Fibroblast of upper back skin (primary cell): ENCODE measurements at regions not wholly inside any gene's neighbourhood (a gene's known extent, or its start where the extent isn't known, plus 50 kb on each side); places are given as distances from the start of the nearest gene placed in this dataset.
"Not testable (repeated sequence)": the region's sequence is repeated elsewhere in the genome, so short reads cannot be mapped to it uniquely, and the experiment has no call there.

ENCODE experiments used
- DNase-seq: peaks from one replicate; pipeline ENCODE4 v3.0.0-alpha.2; 2013

DNA sequence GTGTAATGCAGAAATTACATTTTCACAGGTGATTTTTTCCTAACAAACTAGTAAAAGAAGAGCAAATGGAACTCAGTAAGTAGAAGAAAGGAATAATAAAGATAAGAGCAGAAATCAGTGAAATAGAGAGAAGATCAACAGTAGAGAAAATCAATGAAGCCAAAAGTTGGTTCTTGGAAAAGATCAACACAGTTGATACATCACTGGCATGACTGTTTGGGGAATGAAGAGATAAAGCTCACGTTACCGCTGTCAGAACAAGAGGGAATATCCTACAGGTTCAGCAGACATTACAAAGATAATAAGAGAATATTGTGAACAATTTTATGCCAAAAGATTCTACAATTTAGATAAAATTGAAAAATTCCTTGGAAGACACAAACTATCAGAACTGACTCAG lies 146.4 kb downstream of the ACTR3B start:
- no peak for DNase-seq

DNA sequence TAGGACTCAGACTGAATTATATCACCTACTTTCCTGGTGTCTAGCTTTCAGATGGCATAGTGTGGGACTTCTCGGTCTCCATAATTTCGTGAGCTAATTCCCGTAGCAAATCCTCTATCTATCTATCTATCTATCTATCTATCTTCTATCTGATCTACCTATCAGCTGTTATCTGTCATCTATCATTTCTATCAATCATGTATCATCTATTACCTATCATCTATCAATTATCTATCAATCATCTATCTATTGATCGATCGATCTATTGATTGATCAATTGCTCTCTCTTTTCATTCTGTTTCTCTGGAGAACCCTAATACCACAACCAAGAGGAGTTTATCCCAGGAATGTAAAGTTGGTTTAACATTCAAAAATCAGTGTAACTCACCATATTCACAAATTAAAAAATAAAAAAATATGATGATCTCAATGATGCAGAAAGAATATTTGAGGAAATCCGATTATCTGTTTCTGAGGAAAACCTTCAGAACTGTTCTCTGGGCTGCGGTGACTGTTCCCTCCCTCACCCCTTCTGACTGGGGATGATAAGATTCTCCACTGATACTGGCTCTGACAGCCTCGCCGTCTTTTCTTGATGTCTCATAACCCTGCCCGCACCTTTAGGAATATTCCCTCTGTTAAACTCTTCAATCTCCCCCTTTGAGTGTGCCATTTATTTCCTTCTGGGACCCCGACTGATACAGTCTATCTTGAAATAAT lies 147.7 kb downstream of the ACTR3B start:
- DNase-seq = no peak

DNA sequence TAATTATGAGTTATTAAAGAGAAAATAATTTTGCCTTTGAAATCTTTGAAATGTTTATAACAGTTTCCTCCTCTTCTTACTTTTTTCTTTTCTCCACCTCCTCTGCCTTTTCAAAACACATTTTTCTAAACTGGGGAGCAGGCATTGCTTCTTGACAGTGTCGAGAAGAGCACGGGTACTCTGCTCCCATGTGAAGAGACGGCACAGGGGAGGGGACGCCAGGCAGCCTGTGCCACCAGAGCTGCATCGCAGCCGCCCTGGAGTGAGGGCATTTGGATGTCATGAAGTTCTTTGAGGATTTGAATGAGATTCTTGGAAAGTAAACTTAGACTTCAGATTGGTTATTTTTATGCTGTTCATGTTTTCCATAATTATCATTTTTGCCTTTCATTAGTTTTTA lies 149.7 kb downstream of the ACTR3B start:
- no peak for DNase-seq

DNA sequence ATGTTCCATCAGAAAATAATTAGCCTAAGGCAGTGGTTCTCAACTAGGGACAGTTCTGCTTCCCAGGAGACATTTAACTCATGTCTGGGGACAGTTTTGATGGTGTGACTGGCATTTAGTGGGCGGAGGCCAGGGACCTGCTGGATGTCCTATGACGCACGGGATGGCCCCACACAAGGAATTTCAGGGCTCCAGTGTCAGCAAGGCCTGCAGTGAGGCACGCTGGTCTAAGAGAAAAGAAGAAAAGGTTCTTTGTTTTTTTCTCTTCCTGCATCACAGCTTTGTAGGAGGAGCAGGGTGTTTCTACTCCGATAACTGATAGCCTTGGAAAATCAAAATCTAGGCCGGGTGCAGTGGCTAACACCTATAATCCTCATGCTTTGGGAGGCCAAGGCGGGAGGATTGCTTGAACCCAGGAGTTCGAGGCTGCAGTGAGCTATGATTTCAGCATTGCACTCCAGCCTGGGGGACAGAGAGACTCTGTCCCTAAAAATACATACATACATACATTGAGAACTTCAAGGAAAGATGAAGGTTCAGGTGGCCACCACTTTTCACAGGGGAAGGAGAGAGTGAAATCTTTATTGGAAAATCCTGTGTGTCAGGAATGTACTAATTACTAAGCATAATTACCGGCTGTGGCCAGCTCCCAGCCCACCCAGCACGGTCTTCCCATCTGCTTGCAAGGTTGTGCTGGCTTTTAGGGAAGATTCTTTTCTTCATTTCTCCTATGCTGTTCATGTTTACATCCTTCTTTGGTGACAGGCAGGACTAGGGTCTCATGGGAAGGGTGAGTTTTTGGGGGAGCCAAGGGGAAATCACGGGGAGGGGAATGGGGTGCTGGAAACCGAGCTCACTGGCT lies 150.4 kb downstream of the ACTR3B start:
- DNase-seq = no peak

DNA sequence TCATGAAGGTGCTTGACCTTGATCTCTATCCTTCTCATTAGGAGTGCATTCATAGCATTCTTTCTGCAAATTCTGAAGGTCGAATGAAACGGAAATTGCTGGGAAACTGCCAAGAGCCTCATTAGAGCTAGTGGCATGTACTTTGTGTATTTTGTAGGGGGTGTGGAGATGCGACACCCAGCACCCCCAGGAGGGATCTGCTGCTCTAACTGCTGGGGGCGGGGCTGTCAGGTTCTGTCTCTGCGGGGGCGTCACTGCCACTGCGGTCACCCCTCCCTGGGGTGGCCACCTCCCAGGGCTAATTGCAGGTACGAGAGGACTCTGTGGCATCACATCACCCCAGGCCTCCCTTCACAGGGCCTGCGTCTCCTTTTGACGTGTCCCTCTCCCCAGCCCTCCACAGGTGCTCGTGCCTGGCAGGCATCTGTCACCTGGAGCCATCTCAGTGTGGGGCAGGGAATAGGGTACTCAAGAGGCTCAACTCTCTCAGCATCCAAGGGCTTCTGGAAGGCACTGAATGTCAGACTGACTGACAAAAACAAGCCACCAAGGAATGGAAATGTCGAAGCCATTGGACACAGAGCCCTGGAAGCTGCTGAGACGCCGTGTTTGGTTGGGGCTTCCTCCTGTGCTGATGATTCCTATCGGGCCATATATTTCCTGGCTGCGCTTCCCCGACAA lies 151.1 kb downstream of the ACTR3B start:
- no peak for DNase-seq

DNA sequence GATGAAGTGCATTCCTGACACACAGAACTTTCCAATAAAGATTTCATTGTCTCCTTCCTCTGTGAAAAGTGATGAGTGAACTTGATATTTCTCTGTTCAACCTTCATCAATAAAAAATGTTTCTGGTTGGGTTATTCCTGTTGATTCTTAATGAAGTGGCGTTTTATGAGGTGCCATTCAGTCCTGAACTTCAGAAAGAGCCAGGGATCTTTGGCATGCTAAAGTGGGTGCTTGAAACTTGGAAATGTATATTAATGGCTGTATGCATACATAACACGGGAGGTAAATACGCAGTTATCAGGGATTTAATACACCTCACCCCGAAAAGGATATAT lies 151.6 kb downstream of the ACTR3B start:
- no peak for DNase-seq

DNA sequence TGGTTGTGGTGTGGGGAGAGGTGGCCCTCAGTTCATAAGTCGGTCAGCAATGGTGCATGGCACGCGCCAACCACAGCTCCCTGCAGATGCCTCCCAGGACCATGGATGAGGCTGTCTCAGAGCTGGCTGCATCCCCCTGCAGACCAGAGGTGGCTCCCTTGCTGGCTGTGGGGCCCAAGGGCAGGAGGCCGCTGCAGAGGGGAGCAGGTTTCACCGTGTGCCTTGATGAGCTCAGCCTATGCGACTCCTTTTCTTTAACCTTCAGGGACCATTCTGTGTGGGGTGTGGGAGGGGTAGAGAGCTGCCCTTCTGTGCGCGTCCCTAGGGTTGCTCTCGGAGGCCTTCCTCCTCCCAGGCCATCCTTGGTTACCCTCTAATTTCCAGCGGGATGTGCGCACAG lies 152.4 kb downstream of the ACTR3B start:
- DNase-seq = no peak

DNA sequence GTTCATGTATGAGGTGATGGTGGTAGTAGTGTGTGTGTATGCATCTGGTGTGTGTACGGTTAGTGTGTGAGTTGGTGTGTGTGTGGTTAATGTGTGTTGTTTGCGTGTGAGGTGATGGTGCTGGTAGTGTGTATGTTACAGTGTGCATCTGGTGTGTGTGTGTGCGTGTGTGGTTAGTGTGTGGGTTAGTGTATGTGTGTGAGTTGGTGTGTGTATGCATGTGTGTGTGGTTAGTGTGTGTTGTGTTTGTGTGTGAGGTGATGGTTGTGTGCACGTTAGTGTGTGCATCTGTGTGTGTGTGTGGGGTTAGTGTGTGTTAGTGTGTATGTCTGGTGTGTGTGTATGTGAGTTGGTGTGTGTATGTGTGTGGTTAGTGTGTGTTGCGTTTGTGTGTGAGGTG lies 153.0 kb downstream of the ACTR3B start:
- DNase-seq = no peak

DNA sequence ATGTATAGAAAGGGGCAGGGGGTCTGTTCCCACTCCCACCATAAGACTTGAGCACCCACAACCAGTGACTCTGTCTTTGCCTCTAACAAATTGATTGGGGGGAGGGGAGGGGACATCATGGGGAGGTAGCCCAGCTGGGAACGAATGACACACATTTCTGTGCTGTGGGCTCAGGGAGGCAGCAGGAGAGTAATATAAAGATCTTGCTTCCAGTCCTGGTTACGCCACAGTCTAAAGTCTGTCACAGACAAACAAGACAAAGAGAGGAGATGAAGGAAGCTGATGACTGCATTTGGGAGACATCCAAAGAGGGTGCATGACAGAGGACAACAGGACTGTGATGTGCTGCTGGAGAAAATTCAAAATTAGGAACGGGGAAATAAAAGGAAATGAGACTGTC lies 153.9 kb downstream of the ACTR3B start:
- DNase-seq = no peak

DNA sequence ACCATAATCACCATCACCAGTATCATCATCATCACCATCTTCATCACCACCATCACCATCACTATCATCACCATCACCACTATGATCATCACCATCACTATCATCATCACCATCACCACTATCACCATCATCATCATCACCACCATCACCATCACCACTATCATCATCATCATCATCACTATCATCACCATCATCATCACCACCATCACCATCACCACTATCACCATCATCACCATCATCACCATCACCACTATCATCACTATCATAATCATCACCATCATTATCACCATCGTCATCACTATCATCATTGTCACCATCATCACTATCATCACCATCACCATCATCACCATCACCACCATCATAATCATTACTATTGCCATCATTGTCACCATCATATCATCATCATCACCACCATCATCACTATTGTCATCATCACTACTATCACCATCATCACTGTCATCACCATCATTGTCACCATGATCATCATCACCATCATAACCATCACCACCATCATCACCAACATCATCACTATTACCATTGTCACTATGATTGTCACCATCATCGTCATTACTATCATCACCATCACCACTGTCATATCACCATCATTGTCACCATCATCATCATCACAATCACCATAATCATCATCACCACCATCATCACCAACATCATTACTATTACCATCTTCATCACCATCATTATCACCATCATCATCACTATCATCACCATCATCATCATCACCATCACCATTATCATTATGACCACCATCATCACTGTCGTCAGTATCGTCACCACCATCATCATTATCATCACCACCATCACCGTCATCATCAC lies 154.7 kb downstream of the ACTR3B start:
- no peak for DNase-seq

DNA sequence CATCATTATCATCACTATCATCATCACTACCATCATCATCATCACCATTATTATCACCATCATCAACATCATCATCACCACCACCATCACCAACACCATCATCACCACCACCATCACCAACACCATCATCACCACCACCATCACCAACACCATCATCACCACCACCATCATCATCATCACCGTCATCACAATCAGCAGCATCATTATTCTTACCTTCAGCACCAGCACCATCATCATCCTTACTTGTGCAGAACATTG lies 155.2 kb downstream of the ACTR3B start:
- not testable (repeated sequence) for DNase-seq

DNA sequence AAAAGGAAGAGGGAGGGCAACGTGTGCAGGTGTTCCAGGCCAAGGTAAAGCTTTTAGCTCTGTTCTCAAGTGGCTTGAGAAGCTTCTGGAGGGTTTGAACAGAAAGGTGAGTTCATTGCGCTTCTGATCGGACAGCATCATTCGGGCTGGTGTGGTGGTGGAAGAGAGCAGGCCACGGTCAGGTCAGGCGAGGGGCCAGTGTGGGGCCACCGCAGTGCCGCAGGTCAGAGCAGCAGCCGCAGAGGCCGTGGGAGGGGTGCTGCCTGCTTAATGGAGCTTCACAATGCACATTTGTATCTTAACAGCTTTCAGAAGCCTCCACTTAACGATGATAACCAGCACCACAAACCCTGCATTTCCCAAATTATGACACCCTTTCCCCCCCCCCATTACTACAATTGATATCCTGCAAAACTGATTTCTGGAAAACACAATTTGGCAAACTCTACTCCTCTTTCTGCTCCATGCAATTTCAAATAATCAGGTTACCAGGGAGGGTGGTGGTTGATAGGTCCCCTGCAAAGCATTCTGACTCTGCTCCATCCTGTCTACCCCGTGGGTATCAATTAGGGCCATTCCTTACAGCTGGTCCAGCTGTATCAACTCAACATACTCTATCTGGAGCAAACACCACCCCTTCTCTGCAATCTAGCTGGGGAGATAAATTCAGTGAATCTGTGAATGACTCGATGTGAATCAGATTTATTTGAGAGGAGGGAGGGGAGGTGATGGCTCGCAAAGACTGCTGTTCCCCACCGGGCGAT lies 162.9 kb downstream of the ACTR3B start:
- no peak for DNase-seq

DNA sequence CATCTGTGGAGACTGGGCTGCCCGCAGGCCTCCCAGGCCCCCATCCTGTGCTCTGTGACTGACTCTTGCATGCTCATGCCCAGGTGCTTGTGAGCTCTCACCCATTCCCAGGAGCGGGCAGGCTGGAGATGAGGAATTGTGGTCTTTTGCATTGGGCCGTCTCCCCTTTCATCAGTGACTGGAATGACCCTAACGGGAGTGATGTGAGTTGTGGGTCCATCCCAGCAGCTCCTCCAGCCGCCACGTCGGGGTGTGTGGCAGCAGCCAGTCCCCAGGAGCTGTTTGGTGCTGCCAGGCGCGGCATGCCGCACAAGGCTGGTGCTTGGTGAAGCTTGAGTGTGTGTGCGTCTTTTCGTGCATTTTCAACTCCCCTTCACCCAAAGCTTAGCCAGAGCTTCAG lies 164.2 kb downstream of the ACTR3B start:
- DNase-seq = no peak

DNA sequence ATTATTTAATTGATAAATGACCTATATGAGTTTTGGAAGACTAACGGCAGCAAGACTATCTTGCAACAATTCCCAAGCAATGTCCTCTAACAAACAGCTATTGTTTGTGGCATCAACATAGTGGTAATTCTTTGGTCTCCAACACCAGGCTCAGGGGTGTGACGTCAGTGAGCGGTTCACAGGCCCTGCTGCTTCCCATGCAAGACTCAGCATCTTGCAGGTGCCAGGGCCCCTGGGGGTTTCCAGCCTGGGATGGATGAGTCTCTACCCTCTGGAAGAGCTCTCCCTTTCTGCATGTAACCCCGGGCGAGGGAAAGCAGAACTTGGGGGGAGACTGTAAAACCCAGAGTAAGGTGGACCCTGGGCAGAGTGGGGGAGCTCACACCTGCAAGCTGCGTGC lies 164.7 kb downstream of the ACTR3B start:
- DNase-seq = no peak

DNA sequence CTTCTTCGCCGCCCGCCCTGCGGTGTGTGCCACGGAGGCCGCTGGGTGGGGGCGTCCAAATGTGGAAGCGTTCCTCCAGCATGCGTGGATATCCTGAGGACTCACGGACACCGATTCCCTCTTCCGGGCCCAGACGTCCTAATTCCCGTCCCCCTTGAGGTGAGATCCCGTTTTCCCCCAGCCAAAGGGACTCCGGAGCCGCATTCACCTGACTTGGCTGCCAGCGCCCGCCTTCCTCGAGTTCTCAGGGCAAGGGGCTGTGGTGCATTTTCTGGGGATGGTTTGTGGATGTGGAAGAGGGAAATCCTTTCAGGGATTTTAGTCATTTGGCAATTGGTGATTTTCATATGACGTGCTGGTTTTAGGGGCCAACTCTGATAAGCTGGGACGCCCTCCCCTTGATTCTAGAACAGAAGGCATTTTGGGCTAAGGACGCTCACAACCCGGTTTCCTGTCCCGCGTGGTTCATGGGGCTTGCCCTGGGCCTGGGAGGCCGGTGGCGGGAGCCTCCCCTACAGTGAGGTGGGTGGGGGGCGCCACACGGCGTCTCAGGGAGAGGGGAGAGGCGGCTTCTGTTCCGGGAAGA lies 165.4 kb downstream of the ACTR3B start:
- DNase-seq = no peak

DNA sequence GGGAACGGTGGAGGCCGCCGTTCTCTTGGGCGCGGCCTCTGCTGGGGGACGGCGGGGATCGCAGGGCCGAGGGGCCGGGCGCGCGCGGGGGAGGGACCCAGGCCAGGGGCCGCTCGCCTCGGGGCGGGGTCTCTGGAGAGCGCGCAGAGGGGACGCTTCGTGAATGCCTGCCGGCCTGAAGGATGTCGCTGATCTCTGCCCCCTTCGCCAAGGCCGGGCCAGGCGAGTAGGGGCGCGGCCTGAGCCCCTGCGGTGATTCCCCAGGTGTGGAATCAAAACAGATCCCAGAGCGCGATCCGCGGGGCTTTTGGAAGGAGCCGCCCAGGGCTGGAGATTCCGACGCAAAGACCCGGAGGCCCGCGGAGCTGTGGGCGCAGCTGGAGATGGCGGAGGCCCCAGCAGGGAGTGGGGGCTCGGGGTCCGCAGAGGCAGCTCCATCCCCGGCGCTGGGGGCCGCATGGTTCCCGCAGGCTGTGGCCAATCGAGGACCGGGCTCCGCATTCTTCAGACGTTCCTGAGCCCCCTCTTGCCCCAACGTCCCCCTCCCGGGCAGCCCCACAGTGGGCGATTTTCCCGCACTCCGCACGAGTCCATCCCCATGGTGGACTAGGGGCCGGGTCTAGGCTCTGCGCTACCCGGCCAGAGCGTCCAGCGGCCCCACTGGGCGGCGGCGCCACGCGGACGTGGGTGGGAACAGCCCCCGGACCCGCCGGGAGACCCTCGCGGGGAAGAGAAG lies 166.0 kb downstream of the ACTR3B start:
- DNase-seq = no peak

DNA sequence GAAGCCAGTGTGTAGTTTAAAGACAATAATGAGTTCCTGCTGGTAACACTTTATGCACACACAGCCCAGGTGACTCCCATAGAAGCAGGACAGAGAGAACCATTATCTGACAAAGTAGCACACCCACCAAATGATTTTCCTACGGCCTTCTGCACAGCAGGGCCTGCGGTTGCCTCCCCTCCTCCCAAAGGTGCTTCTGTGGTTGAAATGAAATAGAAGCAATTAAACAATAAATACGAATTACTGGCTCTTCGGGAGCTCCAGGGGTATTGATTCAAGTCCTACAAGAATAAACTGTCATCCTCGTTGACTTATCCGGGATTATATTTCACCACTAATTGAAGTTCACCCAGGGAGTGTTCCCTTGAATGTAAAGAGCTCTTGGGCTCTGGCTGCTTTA lies 172.1 kb downstream of the ACTR3B start:
- DNase-seq = no peak

DNA sequence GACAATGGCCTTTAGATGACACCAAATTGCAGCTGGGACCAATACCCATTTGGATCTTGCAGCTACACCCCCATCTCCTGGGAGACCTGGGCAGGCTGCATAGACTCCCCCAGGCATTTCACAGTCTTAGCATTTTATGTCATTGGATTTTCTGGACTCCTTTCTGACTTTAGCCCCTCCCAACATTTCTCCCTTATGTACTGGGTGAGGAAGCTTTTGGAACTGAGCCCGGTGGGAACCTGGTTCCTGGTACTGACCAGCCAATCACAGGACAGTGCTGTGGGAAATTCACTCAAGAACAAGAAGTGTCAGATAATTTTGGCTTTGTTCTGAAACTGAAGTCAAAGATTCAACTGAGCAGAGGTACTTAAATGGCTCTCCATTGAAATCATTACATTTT lies 177.7 kb downstream of the ACTR3B start:
- DNase-seq = no peak

DNA sequence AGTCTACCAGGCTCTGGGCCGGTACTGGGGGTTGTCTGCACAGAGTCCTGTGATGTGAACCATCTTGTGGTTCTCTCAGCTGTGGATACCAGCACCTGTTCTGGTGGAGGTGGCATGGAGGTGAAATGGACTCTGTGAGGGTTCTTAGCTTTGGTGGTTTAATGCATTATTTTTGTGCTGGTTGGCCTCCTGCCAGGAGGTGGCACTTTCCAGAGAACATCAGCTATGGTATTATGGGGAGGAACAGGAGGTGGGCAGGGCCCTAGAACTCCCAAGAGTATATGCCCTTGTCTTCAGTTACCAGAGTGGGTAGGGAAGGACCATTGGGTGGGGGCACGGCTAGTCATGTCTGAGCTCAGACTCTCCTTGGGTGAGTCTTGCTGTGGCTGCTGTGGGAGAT lies 187.1 kb downstream of the ACTR3B start:
- not testable (repeated sequence) for DNase-seq

DNA sequence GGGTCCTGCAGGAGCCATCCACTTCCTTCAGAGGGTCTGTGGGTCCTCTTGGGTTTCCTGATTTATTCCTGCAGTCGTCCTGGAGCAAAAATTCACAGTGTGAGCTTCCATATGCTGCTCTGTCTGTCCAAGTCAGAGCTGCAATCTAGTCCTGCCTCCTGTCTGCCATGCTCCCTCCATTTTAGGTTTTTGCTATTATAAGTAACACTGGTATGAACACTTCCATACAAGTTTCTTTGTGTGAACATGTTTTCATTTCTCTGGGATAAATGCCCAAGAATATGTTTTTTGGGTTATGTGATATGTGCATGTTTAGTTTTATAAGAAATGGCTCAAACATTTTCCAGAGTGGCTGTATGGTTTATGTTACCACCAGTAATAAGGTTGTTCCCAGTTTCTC lies 188.1 kb downstream of the ACTR3B start:
- DNase-seq = no peak

DNA sequence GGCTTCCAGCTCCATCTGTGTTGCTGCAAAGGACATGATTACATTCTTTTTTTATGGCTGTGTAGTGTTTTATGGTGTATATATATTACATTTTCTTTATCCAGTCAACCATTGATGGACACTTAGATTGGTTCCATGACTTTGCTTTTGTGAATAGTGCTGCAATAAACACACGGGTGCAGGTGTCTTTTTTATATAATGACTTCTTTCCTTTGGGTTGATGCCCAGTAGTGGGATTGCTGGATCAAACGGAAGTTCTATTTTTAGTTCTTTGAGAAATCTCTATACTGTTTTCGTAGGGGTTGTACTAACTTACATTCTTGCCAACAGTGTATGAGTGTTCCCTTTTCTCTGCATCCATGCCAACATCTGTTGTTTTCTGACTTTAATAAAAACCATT lies 189.7 kb downstream of the ACTR3B start:
- no peak for DNase-seq

DNA sequence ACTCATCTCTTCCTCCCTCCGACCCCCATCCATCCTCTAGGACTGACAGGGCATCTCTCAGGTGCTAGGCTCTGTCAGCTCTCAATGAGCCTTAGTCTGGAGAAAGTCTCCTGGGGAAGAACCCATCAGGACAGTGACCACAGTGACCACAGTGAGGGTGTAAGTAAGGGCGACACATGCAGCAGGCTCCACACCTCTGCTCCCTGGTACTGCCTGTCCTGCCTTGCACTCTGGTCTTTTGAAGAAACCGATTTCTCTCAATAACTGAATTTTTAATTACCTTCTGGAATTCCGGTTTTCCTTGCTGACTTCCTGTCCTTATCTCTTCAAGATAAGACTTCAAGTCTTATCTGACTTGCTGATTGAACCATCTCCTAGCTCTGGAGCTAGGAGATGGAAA lies 190.2 kb downstream of the ACTR3B start:
- DNase-seq = no peak
